Fibroblast of lung (primary cell): ENCODE measurements at regions not wholly inside any gene's neighbourhood (a gene's known extent, or its start where the extent isn't known, plus 50 kb on each side); places are given as distances from the start of the nearest gene placed in this dataset.

Experiments used
- DNase-seq, 2 donors: peaks; one replicate each; pipeline versions ENCODE4 v3.0.0 to v3.0.0-alpha.2; 2010; ENCODE audit warnings: low read depth in 2 of 2
- H2AFZ ChIP-seq: 2 replicates; pipeline ENCODE4 v1.5.1; 2012; ENCODE audit warnings: low read length, control low read depth, inconsistent platforms
- H3K27ac ChIP-seq: 2 replicates; pipeline ENCODE4 v1.5.1; 2011; ENCODE audit warnings: low read length, control low read depth; ENCODE audit not compliant: insufficient read depth
- H3K27me3 ChIP-seq: 2 replicates; pipeline ENCODE4 v1.5.1; 2011; ENCODE audit warnings: mild to moderate bottlenecking, low read length; ENCODE audit not compliant: control insufficient read depth, insufficient read depth
- H3K36me3 ChIP-seq: 2 replicates; pipeline ENCODE4 v1.5.1; 2011; ENCODE audit warnings: low read length; ENCODE audit not compliant: control insufficient read depth, insufficient read depth
- H3K4me1 ChIP-seq: 2 replicates; pipeline ENCODE4 v1.5.1; 2011; ENCODE audit warnings: low read length; ENCODE audit not compliant: control insufficient read depth, insufficient read depth; ENCODE audit errors: extremely low read depth
- H3K4me2 ChIP-seq: 2 replicates; pipeline ENCODE4 v1.5.1; 2011; ENCODE audit warnings: low read length, control low read depth; ENCODE audit not compliant: insufficient read depth; ENCODE audit errors: extremely low read depth
- H3K4me3 ChIP-seq, 4 experiments: fragments of 200-600 bp in 1 of 4; sonication (generic) in 1 of 4; replicated peaks in 1 of 4; 2 replicates each; pipeline ENCODE4 v1.5.1; 2011 to 2016; ENCODE audit warnings: low read length in 4 of 4, low read depth in 3 of 4, mild to moderate bottlenecking in 3 of 4, control low read depth in 2 of 4, inconsistent platforms in 1 of 4, mixed read lengths in 1 of 4; ENCODE audit not compliant: insufficient read depth in 1 of 4; ENCODE audit errors: control extremely low read depth in 1 of 4
- H3K79me2 ChIP-seq: 2 replicates; pipeline ENCODE4 v1.5.1; 2012; ENCODE audit warnings: mild to moderate bottlenecking, low read length, inconsistent platforms; ENCODE audit not compliant: control insufficient read depth, insufficient read depth
- H3K9ac ChIP-seq: 2 replicates; pipeline ENCODE4 v1.5.1; 2011; ENCODE audit warnings: mild to moderate bottlenecking, low read length, control low read depth; ENCODE audit not compliant: insufficient read depth
- H3K9me3 ChIP-seq: 2 replicates; pipeline ENCODE4 v1.5.1; 2012; ENCODE audit warnings: low read depth, low read length; ENCODE audit not compliant: control insufficient read depth, insufficient read depth
- H4K20me1 ChIP-seq: 2 replicates; pipeline ENCODE4 v1.5.1; 2011; ENCODE audit warnings: low read length; ENCODE audit not compliant: control insufficient read depth, insufficient read depth; ENCODE audit errors: extremely low read depth
- CTCF ChIP-seq, 2 donors: IDR thresholded peaks in 1 of 2; conservative IDR thresholded peaks in 1 of 2; 1 replicate in 1 of 2; 2 replicates in 1 of 2; pipeline ENCODE4 v1.5.1; 2011 to 2012; ENCODE audit warnings: low read length in 2 of 2, control low read depth in 1 of 2, inconsistent platforms in 1 of 2, low read depth in 1 of 2, mild to moderate bottlenecking in 1 of 2
- EZH2 ChIP-seq: IDR thresholded peaks from 2 replicates; pipeline ENCODE4 v1.5.1; 2012; ENCODE audit warnings: low read length, control low read depth, mild to moderate bottlenecking; ENCODE audit errors: missing control alignments

DNA sequence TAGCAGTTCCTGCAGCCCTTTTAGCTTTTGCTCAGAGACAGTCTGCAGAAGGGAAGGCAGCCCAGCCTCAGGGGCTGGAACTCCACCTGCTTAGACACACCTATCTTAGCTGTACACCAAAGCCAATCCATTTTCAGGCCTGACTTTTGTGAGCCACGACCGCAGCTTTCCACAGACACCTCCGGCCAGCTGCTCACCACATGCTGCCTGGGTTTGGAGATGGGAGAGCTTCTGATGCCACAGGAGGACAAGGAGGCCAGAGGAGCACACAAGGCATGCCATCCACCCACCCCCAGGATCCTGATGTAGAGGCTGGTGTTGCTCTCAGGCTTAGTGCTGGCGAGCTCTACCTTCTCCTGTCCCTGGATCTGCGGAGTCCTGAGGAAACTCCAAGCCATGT is 141.8 kb upstream of the NALF2 start:
- Histone ChIP-seq H3K79me2 (no peaks in the 10 kb centered on the region), H4K20me1 (no peaks in the 10 kb centered on the region), H3K4me1 (no peaks in the 10 kb centered on the region), H3K4me3 (no peak overlapping the region), H3K27ac (no peak overlapping the region), H2AFZ (no peak overlapping the region), H3K9ac (no peak overlapping the region), H3K36me3 (no peaks in the 10 kb centered on the region), H3K27me3 (no peaks in the 10 kb centered on the region), H3K4me2 (no peak overlapping the region), H3K9me3 (no peaks in the 10 kb centered on the region)
- TF ChIP-seq CTCF (conservative IDR thresholded peaks at IDR 0.05 in 1 of 2, IDR thresholded peaks at IDR 0.05 in 1 of 2; ENCODE audit: low read depth in 1 of 2, low read length in 2 of 2) (no peak), EZH2 (no peak)
- DNase-seq, result no peak

GRCh38 chrX:69361311-69361845 is 142.7 kb upstream of the NALF2 start:
- H2AFZ ChIP-seq, result no peak overlapping the region
- H3K27me3 ChIP-seq, result no peaks in the 10 kb centered on the region
- no peaks in the 10 kb centered on the region for H3K79me2 ChIP-seq
- no peaks in the 10 kb centered on the region for H4K20me1 ChIP-seq
- no peak overlapping the region for H3K4me2 ChIP-seq
- no peaks in the 10 kb centered on the region for H3K4me1 ChIP-seq
- H3K36me3 ChIP-seq, result no peaks in the 10 kb centered on the region
- no peaks in the 10 kb centered on the region for H3K9me3 ChIP-seq
- TF ChIP-seq CTCF (conservative IDR thresholded peaks at IDR 0.05 in 1 of 2, IDR thresholded peaks at IDR 0.05 in 1 of 2; ENCODE audit: low read depth in 1 of 2, low read length in 2 of 2) (no peak), EZH2 (no peak)
- H3K27ac ChIP-seq, result no peak overlapping the region
- peak; percentile 8 to 39 for DNase-seq
- H3K9ac ChIP-seq, result no peak overlapping the region
- no peak overlapping the region for H3K4me3 ChIP-seq

- H3K27me3 ChIP-seq, result no peaks in the 10 kb centered on the region
- H3K9ac ChIP-seq, result no peak overlapping the region
- H3K27ac ChIP-seq, result no peak overlapping the region
- H3K4me2 ChIP-seq, result no peak overlapping the region
- H2AFZ ChIP-seq, result no peak overlapping the region
- no peak for TF ChIP-seq CTCF (conservative IDR thresholded peaks at IDR 0.05 in 1 of 2, IDR thresholded peaks at IDR 0.05 in 1 of 2; ENCODE audit: low read depth in 1 of 2, low read length in 2 of 2)
- TF ChIP-seq EZH2, result no peak
- no peak for DNase-seq
- H3K4me3 ChIP-seq, result no peak overlapping the region
- no peaks in the 10 kb centered on the region for H3K79me2 ChIP-seq
- no peaks in the 10 kb centered on the region for H3K4me1 ChIP-seq
- no peaks in the 10 kb centered on the region for H3K9me3 ChIP-seq
- H3K36me3 ChIP-seq, result no peaks in the 10 kb centered on the region
- no peaks in the 10 kb centered on the region for H4K20me1 ChIP-seq
Observed at GRCh38 chrX:69357317-69357716, 146.8 kb upstream of the NALF2 start.
